Erythroblast (primary cell): ENCODE measurements at regions not wholly inside any gene's neighbourhood (a gene's known extent, or its start where the extent isn't known, plus 50 kb on each side); places are given as distances from the start of the nearest gene placed in this dataset.

Source experiments
- GATA1 ChIP-seq: IDR thresholded peaks from 2 replicates; pipeline ENCODE4 v1.6.1; 2011; ENCODE audit warnings: low read depth, mild to moderate bottlenecking, control low read depth, low read length, moderate library complexity
- POLR2A ChIP-seq: IDR thresholded peaks from 2 replicates; pipeline ENCODE4 v1.6.1; 2011; ENCODE audit warnings: mild to moderate bottlenecking, low read length

DNA sequence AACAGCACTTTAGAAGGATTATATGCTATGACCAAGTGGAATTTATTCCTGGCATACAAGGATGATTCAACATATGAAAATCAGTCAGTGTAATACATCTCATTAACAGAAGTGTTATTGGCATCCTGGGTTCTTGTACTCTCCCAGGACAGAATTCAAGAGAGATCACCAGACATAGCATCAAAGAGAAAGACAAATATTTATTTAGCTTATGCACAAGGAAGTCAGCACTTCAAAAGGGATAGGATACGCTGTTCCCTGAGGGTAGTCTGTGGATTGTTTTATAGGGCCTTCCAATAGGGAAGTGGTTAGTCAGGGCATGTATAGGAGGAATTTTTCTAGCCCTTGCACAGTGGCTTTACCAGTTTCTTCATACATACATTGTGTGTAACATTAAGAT is 1238.0 kb downstream of the PCDH17 start:
- no peak for TF ChIP-seq POLR2A
- no peak for TF ChIP-seq GATA1
